Stomach (tissue), 8 donors: ENCODE measurements at regions not wholly inside any gene's neighbourhood (a gene's known extent, or its start where the extent isn't known, plus 50 kb on each side); places are given as distances from the start of the nearest gene placed in this dataset.

Source experiments
- DNase-seq, 2 donors: peaks; one replicate each; pipeline versions ENCODE4 v3.0.0 to v3.0.0-alpha.2; 2013 to 2019
- H3K27ac ChIP-seq, 5 donors: fragments of 200-600 bp in 4 of 5; sonication (generic) in 4 of 5; one replicate each; pipeline ENCODE4 v1.5.1; 2013 to 2019; ENCODE audit warnings: mild to moderate bottlenecking in 1 of 5, moderate library complexity in 1 of 5
- H3K27me3 ChIP-seq, 3 donors: fragments of 200-600 bp; sonication (generic); one replicate each; pipeline ENCODE4 v1.5.1; 2017 to 2019; ENCODE audit warnings: mixed run types in 1 of 3
- H3K36me3 ChIP-seq, 4 donors: fragments of 200-600 bp; sonication (generic); 1 replicate in 3 of 4; 2 replicates in 1 of 4; pipeline ENCODE4 v1.5.1; 2016 to 2019
- H3K4me1 ChIP-seq, 4 donors: fragments of 200-600 bp; sonication (generic); one replicate each; pipeline ENCODE4 v1.5.1; 2016 to 2019
- H3K4me3 ChIP-seq, 4 donors: fragments of 200-600 bp; sonication (generic) in 3 of 4; one replicate each; pipeline ENCODE4 v1.5.1; 2016 to 2019; ENCODE audit warnings: mild to moderate bottlenecking in 1 of 4
- H3K9me3 ChIP-seq, 4 donors: fragments of 200-600 bp; sonication (generic); one replicate each; pipeline ENCODE4 v1.5.1; 2016 to 2019
- EP300 ChIP-seq: sonication (generic); formaldehyde crosslinking; IDR thresholded peaks from one replicate; pipeline ENCODE4 v1.6.1; 2017; ENCODE audit warnings: antibody characterized with exemption
- POLR2A ChIP-seq, 4 donors: fragments of 450-650 bp; IDR thresholded peaks; one replicate each; pipeline ENCODE4 v1.6.1; 2016; ENCODE audit warnings: antibody characterized with exemption in 4 of 4, control low read depth in 2 of 4, mild to moderate bottlenecking in 1 of 4, moderate library complexity in 1 of 4
- POLR2AphosphoS5 ChIP-seq, 3 donors: sonication (generic); formaldehyde crosslinking; IDR thresholded peaks; one replicate each; pipeline ENCODE4 v1.6.1; 2016; ENCODE audit warnings: antibody characterized with exemption in 3 of 3
- WGBS, 5 donors: extraction: QIAGEN DNeasy Blood & Tissue Kit in 3 of 5; methylation state at CpG; one replicate each; pipeline versions ENCODE4 v1.1.5 to v1.1.7; 2013 to 2018; 5-methylcytosine and 5-hydroxymethylcytosine counted together
- intact Hi-C: fragments of 100-400 bp; cut with DNase I; formaldehyde crosslinking; loops from one replicate; pipeline ENCODE4 v1.15.1; 2023; ENCODE audit warnings: low total_unique reads
- TF ChIP-seq, protein P1 (sequence below), 7 experiments: fragments of 450-650 bp in 4 of 7; fragments of 200-600 bp in 3 of 7; sonication (generic) in 3 of 7; IDR thresholded peaks; one replicate each; pipeline ENCODE4 v1.5.1; 2016 to 2019; ENCODE audit warnings: antibody characterized with exemption in 7 of 7, control low read depth in 2 of 7, mild to moderate bottlenecking in 1 of 7
- donor health status: healthy with polysubstance abuse.
- donor health status: Bipolar disorder and iron deficiency.
- donor health status: healthy.

DNA sequence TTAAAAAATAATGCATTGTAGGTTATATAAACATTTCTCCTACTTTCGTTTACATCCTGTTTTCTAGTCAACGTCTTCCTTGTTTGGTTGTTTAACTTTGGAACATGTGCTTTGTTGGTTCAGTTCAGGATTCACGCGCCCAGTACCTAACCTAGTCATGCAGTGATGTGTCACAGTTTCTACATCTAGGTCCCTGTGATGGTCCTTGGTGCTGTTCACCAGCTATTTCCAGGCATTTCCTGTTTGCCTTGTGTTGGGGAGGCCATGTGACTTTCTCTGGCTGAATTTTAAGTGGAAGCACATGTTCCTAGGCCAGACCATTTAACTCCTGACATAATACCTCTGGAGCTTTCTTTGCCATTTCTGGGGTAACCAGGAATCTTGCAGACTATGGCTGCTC, 292.3 kb downstream of the SMARCA2 start:
- WGBS, 5 donors, result 51 to 77% (median 65%) methylated on average over 4 of the region's 4 CpGs
- no peak overlapping the region for H3K4me3 ChIP-seq

DNA sequence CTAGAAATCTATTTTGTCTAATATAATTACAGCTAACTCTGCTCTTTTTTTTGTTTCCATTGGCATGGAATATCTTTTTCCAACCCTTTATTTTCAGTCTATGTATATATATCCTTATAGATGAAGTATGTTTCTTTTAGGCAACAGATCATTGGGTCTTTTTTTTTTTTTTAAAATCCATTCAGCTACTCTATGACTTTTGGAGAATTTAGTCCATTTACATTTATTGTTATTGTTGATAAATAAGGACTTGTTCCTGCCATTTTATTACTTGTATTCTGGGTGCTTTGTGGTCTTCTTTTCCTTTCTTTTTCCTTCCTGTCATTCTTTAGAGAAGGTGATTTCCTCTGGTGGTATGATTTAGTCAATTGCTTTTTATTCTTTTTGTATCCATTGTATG, 296.8 kb downstream of the SMARCA2 start:
- no peak for DNase-seq
- intact Hi-C loops, result no loop called here
- Histone ChIP-seq H3K36me3 (no peaks in the 10 kb centered on the region), H3K4me1 (no peaks in the 10 kb centered on the region), H3K9me3 (peaks cover 12 to 43% (median 27%) of the 10 kb centered on the region in 4 donors), H3K27ac (no peak overlapping the region), H3K4me3 (no peak overlapping the region), H3K27me3 (no peaks in the 10 kb centered on the region)
- no peak for TF ChIP-seq POLR2A (IDR thresholded peaks at IDR 0.05)
- TF ChIP-seq, protein P1, sequence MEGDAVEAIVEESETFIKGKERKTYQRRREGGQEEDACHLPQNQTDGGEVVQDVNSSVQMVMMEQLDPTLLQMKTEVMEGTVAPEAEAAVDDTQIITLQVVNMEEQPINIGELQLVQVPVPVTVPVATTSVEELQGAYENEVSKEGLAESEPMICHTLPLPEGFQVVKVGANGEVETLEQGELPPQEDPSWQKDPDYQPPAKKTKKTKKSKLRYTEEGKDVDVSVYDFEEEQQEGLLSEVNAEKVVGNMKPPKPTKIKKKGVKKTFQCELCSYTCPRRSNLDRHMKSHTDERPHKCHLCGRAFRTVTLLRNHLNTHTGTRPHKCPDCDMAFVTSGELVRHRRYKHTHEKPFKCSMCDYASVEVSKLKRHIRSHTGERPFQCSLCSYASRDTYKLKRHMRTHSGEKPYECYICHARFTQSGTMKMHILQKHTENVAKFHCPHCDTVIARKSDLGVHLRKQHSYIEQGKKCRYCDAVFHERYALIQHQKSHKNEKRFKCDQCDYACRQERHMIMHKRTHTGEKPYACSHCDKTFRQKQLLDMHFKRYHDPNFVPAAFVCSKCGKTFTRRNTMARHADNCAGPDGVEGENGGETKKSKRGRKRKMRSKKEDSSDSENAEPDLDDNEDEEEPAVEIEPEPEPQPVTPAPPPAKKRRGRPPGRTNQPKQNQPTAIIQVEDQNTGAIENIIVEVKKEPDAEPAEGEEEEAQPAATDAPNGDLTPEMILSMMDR (IDR thresholded peaks at IDR 0.05), result no peak
- no peak for TF ChIP-seq EP300
- TF ChIP-seq POLR2AphosphoS5 (IDR thresholded peaks at IDR 0.05), result no peak

More for the DNA sequence above, 292.3 kb downstream of the SMARCA2 start:
- TF ChIP-seq POLR2AphosphoS5 (IDR thresholded peaks at IDR 0.05) (no peak), EP300 (no peak), POLR2A (IDR thresholded peaks at IDR 0.05) (no peak)
- TF ChIP-seq, protein P1 (IDR thresholded peaks at IDR 0.05), result no peak
- DNase-seq, result no peak
- intact Hi-C loops, result no loop called here
- H3K4me1 ChIP-seq, result no peaks in the 10 kb centered on the region
- H3K27ac ChIP-seq, result no peak overlapping the region
- H3K27me3 ChIP-seq, result no peaks in the 10 kb centered on the region
- H3K36me3 ChIP-seq, result no peaks in the 10 kb centered on the region
- H3K9me3 ChIP-seq, result peaks cover under 1 to 20% (median 9%) of the 10 kb centered on the region in 4 donors

DNA sequence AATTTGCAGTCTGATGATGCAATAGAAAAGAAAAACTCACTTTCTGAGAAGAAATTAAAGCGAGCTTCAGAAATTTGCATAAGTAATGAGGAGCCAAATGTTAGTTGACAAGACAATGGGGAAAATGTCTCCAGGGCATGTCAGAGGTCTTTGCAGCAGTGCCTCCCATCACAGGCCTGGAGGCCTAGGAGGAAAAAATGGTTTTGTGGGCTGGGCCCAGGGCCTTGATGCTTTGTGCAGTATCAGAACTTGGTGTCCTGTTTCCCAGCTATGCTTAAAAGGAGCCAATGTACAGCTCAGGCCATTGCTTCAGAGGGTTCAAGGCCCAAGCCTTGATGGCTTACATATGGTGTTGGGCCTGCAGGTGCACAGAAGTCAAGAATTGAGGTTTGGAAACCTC, 298.4 kb downstream of the SMARCA2 start:
- peaks cover 12 to 43% (median 27%) of the 10 kb centered on the region in 4 donors for H3K9me3 ChIP-seq
- no peak overlapping the region for H3K4me3 ChIP-seq
- DNase-seq, result no peak
- no peaks in the 10 kb centered on the region for H3K4me1 ChIP-seq
- 80 to 98% (median 94%) methylated on average over 1 of the region's 1 CpG for WGBS, 5 donors
- no peak overlapping the region for H3K27ac ChIP-seq
- TF ChIP-seq POLR2AphosphoS5 (IDR thresholded peaks at IDR 0.05) (no peak), EP300 (no peak), POLR2A (IDR thresholded peaks at IDR 0.05) (no peak)
- TF ChIP-seq, protein P1 (IDR thresholded peaks at IDR 0.05), result no peak
- no peaks in the 10 kb centered on the region for H3K27me3 ChIP-seq
- intact Hi-C loops, result no loop called here
- H3K36me3 ChIP-seq, result no peaks in the 10 kb centered on the region

DNA sequence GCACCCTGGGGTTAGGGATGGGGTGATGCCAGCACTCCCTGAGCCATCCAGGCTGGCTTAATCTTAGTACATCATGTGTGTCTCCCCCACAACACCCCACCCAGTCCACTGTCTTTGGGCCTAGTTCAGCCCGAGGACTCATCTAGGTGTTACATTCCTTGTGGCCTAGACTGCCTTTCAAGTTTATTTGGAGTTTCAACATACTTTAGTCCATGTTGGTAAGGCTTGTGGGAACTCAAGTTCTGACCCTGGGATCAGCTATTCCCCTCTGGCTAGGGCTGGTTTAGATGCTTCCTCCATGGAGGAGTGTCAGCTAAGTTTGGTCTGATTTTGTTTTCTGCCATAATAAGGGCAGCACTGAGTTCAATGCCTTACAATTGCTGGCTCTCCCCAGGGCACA, 302.4 kb downstream of the SMARCA2 start:
- Histone ChIP-seq H3K27ac (no peak overlapping the region), H3K36me3 (no peaks in the 10 kb centered on the region), H3K27me3 (no peaks in the 10 kb centered on the region), H3K4me1 (no peaks in the 10 kb centered on the region), H3K9me3 (peaks cover 10 to 21% (median 19%) of the 10 kb centered on the region in 4 donors), H3K4me3 (no peak overlapping the region)
- TF ChIP-seq, protein P1 (IDR thresholded peaks at IDR 0.05), result no peak
- TF ChIP-seq POLR2AphosphoS5 (IDR thresholded peaks at IDR 0.05), result no peak
- TF ChIP-seq EP300, result no peak
- no peak for TF ChIP-seq POLR2A (IDR thresholded peaks at IDR 0.05)
- no peak for DNase-seq
- intact Hi-C loops, result no loop called here
- 81 to 100% (median 90%) methylated on average over 1 of the region's 1 CpG for WGBS, 5 donors
